ELF-1 (cell line): ENCODE measurements at regions not wholly inside any gene's neighbourhood (a gene's known extent, or its start where the extent isn't known, plus 50 kb on each side); places are given as distances from the start of the nearest gene placed in this dataset.
"Not testable (repeated sequence)": the region's sequence is repeated elsewhere in the genome, so short reads cannot be mapped to it uniquely, and the experiment has no call there.

Experiments used
- DNase-seq: peaks from one replicate; pipeline ENCODE4 v3.0.0-alpha.2; 2016; ENCODE audit warnings: low read depth, low spot score

- DNase-seq = no peak
Observed at GRCh38 chr6:48736501-48737206, 625.7 kb upstream of the PTCHD4 start.

- no peak for DNase-seq
Observed at GRCh38 chr6:48735846-48736245, 624.8 kb upstream of the PTCHD4 start.

DNA sequence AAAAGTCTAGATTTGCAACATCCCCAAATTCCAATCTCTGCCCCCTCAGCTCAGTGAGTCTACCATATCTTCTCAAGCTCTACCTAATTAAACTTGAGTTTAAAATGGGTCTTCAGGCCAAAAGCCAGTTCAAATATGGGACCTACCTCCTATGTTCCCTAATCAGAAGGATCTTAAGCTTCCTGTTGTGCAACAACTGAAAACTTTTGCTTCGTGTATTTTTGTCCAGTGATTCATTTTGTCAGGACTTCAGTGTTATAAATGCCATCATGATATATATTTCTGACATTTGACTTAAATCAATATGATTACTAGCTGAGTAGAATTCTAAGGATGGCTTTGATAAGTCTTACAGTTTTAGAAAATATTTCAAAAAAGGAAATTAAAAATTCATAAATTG lies 622.6 kb upstream of the PTCHD4 start:
- DNase-seq = no peak

DNA sequence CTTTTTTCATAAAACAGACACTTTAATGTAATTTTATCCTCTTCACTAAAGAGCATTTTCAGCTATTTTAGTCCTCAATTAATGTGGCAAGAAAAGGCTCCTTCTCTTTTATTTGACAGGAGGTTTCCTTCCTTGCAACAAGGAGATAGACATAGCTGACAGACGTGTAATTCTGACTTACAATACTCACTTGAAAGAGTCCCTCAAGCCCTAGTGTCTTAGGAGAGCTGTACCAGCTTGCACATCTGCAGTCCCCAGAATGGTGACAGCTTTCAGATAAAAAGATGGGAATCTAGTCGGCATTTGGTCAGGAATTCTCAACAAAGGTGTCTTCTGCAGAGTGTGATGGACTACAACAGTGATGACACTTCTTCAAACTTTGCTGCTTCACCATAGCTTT lies 603.7 kb upstream of the PTCHD4 start:
- DNase-seq = no peak

- no peak for DNase-seq
Observed at GRCh38 chr6:48714250-48714649, 603.3 kb upstream of the PTCHD4 start.

DNA sequence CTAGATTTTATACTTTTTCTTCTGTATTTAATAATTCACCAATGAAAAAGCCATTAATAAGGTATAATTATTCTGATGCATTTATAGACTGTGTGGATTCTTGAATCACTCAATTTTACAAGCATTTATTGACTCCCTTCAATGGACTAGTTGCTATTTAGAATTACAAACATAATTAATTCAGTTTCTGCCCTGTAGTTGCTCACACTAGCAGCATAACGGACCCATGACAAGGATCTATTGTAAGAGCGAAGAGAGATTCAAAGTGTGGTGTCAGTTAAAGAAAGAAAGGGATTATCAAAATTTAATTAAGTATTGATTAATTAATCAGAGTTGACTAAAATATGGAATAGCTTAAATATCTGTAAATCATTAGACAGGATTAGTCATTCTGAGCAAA lies 602.6 kb upstream of the PTCHD4 start:
- no peak for DNase-seq

- DNase-seq = no peak
Observed at GRCh38 chr6:48706310-48706709, 595.3 kb upstream of the PTCHD4 start.

GRCh38 chr6:48701572-48701971 lies 590.6 kb upstream of the PTCHD4 start:
- DNase-seq = no peak

GRCh38 chr6:48695872-48696271 lies 584.9 kb upstream of the PTCHD4 start:
- no peak for DNase-seq

GRCh38 chr6:48691420-48691819 lies 580.4 kb upstream of the PTCHD4 start:
- no peak for DNase-seq

GRCh38 chr6:48689498-48689897 lies 578.5 kb upstream of the PTCHD4 start:
- no peak for DNase-seq

- DNase-seq = no peak
Observed at GRCh38 chr6:48678390-48678789, 567.4 kb upstream of the PTCHD4 start.

- DNase-seq = no peak
Observed at GRCh38 chr6:48671505-48671904, 560.5 kb upstream of the PTCHD4 start.

DNA sequence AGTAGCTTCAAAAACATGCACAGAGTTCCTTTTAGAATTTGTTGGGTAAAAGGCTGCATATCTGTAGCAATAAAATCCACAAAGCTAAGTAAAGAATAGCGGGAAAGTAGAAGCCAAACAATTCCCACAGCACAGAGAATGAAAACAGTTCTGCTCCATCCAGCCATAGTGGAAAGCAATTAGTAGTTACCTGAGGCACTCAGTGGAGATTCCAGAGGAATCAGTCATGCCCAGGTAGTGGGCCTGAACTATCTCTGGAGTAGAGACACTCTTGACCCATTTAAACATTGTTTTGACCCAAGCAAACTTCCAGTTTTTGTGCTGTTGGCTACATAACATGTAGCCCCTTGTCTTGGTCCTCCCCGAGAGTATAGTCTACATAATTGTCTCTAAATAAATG lies 559.5 kb upstream of the PTCHD4 start:
- no peak for DNase-seq

- DNase-seq = no peak
Observed at GRCh38 chr6:48667797-48668196, 556.8 kb upstream of the PTCHD4 start.

GRCh38 chr6:48664826-48665225 lies 553.8 kb upstream of the PTCHD4 start:
- no peak for DNase-seq

DNA sequence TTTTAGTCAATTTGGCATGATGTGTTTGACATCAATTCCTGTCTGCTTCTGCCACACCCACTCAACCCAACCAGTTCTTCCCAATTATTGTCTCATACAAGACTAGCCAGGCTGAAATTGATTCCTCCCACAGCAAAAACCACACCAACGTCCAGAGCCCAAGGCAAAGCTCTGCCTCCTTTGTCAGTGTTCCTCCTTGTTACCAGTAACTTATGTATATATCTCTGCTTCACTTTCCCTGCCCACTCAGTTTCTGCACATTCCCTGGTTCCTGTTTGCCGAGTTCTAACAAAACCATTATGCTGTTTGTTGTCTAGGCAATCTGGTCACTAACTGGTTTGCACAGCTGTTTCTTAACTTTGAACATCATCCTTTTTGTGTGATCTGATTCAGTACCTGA lies 547.9 kb upstream of the PTCHD4 start:
- no peak for DNase-seq

DNA sequence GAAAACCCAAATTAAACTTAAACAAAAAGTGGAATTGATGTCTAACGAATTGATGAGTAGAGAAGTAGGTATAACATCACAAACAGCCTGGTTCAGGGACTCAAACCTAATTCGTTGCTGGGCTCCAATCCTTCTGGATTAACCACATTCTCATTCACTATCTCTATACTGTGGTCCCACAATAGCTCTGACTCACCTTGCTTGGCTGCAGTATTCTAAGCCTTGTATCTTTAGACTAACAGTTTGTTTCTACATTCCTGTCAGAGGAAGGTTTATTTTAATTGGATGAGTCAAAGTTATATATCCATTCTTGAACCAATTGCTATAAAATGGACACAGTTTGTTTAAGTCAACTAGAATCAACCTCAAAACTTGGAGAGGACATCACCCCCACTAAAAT lies 530.5 kb upstream of the PTCHD4 start:
- no peak for DNase-seq

DNA sequence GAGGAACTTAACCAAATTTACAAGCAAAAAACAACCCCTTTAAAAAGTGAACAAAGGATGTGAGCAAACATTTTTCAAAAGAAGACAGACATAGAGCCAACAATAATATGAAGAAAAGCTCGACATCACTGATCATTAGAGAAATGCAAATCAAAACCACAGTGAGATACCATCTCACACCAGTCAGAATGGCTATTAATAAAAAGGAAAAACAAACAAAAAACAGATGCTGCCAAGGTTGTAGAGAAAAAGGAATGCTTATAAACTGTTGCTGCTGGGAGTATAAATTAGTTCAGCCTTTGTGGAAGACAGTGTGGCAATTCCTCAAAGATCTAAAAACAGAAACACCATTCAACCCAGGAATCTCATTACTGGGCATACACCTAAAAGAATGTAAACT lies 527.8 kb upstream of the PTCHD4 start:
- not testable (repeated sequence) for DNase-seq

- DNase-seq = no peak
Observed at GRCh38 chr6:48630511-48630910, 519.5 kb upstream of the PTCHD4 start.

DNA sequence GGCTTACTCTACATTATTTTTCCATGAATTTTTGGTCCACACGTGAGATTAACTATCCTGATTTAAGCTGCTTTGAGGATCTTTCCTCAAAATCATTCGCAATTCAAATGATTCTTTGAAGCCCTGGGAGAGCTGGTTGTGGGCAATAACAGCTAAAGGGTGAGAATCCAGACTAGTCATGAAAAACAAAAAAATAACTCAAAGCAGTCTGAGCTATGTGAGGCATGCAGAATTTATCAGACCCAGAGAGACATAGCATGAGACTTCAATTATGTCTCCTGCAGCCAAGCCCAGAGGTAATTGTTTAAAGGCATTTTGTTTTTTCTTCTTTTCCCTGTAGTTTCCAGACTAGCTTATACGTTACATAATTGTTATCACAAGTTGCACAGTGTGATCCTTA lies 517.3 kb upstream of the PTCHD4 start:
- DNase-seq = no peak

DNA sequence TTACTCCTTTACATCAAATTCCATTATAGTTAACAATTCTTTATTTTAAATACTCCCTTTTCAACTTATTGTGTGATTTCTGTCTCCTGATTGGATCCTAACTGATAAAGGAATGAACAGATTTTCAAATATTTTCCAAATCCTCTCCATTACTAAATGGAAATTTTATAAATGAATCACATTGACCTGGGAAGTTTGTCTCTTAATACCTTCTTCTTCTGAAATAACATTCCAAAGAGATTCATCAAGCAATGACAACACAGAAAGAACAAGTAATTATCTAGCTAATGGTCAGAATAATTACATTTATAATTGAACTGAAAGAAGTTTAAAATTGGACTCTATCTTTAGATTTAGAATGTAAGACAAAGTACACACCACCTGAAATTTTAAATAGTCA lies 515.4 kb upstream of the PTCHD4 start:
- no peak for DNase-seq

GRCh38 chr6:48624631-48625030 lies 513.6 kb upstream of the PTCHD4 start:
- DNase-seq = no peak

GRCh38 chr6:48619771-48620170 lies 508.8 kb upstream of the PTCHD4 start:
- no peak for DNase-seq
